ENCODE measurements at regions not wholly inside any gene's neighbourhood (a gene's known extent, or its start where the extent isn't known, plus 50 kb on each side); places are given as distances from the start of the nearest gene placed in this dataset.

- H3K4me3 ChIP-seq (ENCODE audit: low read depth, low read length), result no peak overlapping the region
- H3K27me3 ChIP-seq (ENCODE audit: control insufficient read depth, insufficient read depth, low read length), result 0 out of 2 replicates have a peak, but pooled peaks cover 2% of the 10 kb centered on the region
- H3K36me3 ChIP-seq (ENCODE audit: control insufficient read depth, insufficient read depth, low read length), result no peaks in the 10 kb centered on the region
- no peak for TF ChIP-seq CTCF (IDR thresholded peaks at IDR 0.05; ENCODE audit: insufficient read depth, low read depth, low read length)
- CTCF ChIA-PET, result interaction anchor here (0.8 kb wide), 1 partner anchor 10 kb away, joined by 3 read pairs; no protein-coding TSS in a partner anchor
- DNase-seq (ENCODE audit: low read depth), result no peak
- POLR2A ChIA-PET, result no interaction called here
Measured at GRCh38 chr4:15130441-15130840, 128.2 kb downstream of the CPEB2 start.

GRCh38 chr4:15131551-15131950, 129.3 kb downstream of the CPEB2 start:
- H3K4me3 ChIP-seq (ENCODE audit: low read depth, low read length), result no peak overlapping the region
- no peaks in the 10 kb centered on the region for H3K36me3 ChIP-seq (ENCODE audit: control insufficient read depth, insufficient read depth, low read length)
- DNase-seq (ENCODE audit: low read depth), result no peak
- CTCF ChIA-PET, result no interaction called here
- H3K27me3 ChIP-seq (ENCODE audit: control insufficient read depth, insufficient read depth, low read length), result 0 out of 2 replicates have a peak, but pooled peaks cover 2% of the 10 kb centered on the region
- POLR2A ChIA-PET, result no interaction called here
- no peak for TF ChIP-seq CTCF (IDR thresholded peaks at IDR 0.05; ENCODE audit: insufficient read depth, low read depth, low read length)

- ChIA-PET POLR2A (no interaction called here), CTCF (no interaction called here)
- Histone ChIP-seq H3K4me3 (ENCODE audit: low read depth, low read length) (no peak overlapping the region), H3K27me3 (ENCODE audit: control insufficient read depth, insufficient read depth, low read length) (0 out of 2 replicates have a peak, but pooled peaks cover 2% of the 10 kb centered on the region), H3K36me3 (ENCODE audit: control insufficient read depth, insufficient read depth, low read length) (no peaks in the 10 kb centered on the region)
- no peak for DNase-seq (ENCODE audit: low read depth)
- no peak for TF ChIP-seq CTCF (IDR thresholded peaks at IDR 0.05; ENCODE audit: insufficient read depth, low read depth, low read length)
Measured at GRCh38 chr4:15132739-15133138, 130.5 kb downstream of the CPEB2 start.

GRCh38 chr4:15139599-15139998, 137.3 kb downstream of the CPEB2 start:
- Histone ChIP-seq H3K36me3 (ENCODE audit: control insufficient read depth, insufficient read depth, low read length) (no peaks in the 10 kb centered on the region), H3K27me3 (ENCODE audit: control insufficient read depth, insufficient read depth, low read length) (no peaks in the 10 kb centered on the region), H3K4me3 (ENCODE audit: low read depth, low read length) (no peak overlapping the region)
- no peak for TF ChIP-seq CTCF (IDR thresholded peaks at IDR 0.05; ENCODE audit: insufficient read depth, low read depth, low read length)
- POLR2A ChIA-PET, result no interaction called here
- DNase-seq (ENCODE audit: low read depth), result no peak
- CTCF ChIA-PET, result no interaction called here

- ChIA-PET POLR2A (no interaction called here), CTCF (no interaction called here)
- H3K27me3 ChIP-seq (ENCODE audit: control insufficient read depth, insufficient read depth, low read length), result no peaks in the 10 kb centered on the region
- no peak for TF ChIP-seq CTCF (IDR thresholded peaks at IDR 0.05; ENCODE audit: insufficient read depth, low read depth, low read length)
- DNase-seq (ENCODE audit: low read depth), result no peak
- no peaks in the 10 kb centered on the region for H3K36me3 ChIP-seq (ENCODE audit: control insufficient read depth, insufficient read depth, low read length)
- H3K4me3 ChIP-seq (ENCODE audit: low read depth, low read length), result no peak overlapping the region
Measured at GRCh38 chr4:15142201-15142600, 139.9 kb downstream of the CPEB2 start.

Measured in BJ (cell line).